Gastroesophageal sphincter (tissue), 4 donors: ENCODE measurements at regions not wholly inside any gene's neighbourhood (a gene's known extent, or its start where the extent isn't known, plus 50 kb on each side); places are given as distances from the start of the nearest gene placed in this dataset.

Experiments used
- ATAC-seq: fragments of 150-250 bp; one replicate; pipeline ENCODE4 v1.9.1; 2016; ENCODE audit warnings: mild to moderate bottlenecking, moderate library complexity
- H3K27ac ChIP-seq, 4 donors: fragments of 200-600 bp; sonication (generic) in 3 of 4; 1 replicate in 3 of 4; 2 replicates in 1 of 4; pipeline ENCODE4 v1.5.1; 2016 to 2019
- H3K27me3 ChIP-seq: fragments of 200-600 bp; sonication (generic); one replicate; pipeline ENCODE4 v1.5.1; 2019
- H3K36me3 ChIP-seq, 2 donors: fragments of 200-600 bp; sonication (generic); one replicate each; pipeline ENCODE4 v1.5.1; 2019; ENCODE audit warnings: control low read depth in 1 of 2
- H3K4me1 ChIP-seq, 3 donors: fragments of 200-600 bp; sonication (generic); 1 replicate in 2 of 3; 2 replicates in 1 of 3; pipeline ENCODE4 v1.5.1; 2016 to 2019; ENCODE audit warnings: control low read depth in 2 of 3
- H3K4me3 ChIP-seq, 2 donors: fragments of 200-600 bp; sonication (generic); one replicate each; pipeline ENCODE4 v1.5.1; 2019; ENCODE audit warnings: mild to moderate bottlenecking in 1 of 2, moderate library complexity in 1 of 2
- H3K9me3 ChIP-seq, 3 donors: fragments of 200-600 bp; sonication (generic); one replicate each; pipeline ENCODE4 v1.5.1; 2017 to 2019; ENCODE audit warnings: control low read depth in 2 of 3
- EP300 ChIP-seq: sonication (generic); formaldehyde crosslinking; IDR thresholded peaks from one replicate; pipeline ENCODE4 v1.6.1; 2017; ENCODE audit warnings: antibody characterized with exemption, mild to moderate bottlenecking
- POLR2A ChIP-seq, 2 donors: fragments of 450-650 bp; IDR thresholded peaks; one replicate each; pipeline ENCODE4 v1.6.1; 2017; ENCODE audit warnings: antibody characterized with exemption in 2 of 2, mild to moderate bottlenecking in 2 of 2, moderate library complexity in 1 of 2
- POLR2AphosphoS5 ChIP-seq: sonication (generic); formaldehyde crosslinking; IDR thresholded peaks from one replicate; pipeline ENCODE4 v1.6.1; 2017; ENCODE audit warnings: antibody characterized with exemption
- WGBS, 2 donors: methylation state at CpG; one replicate each; pipeline ENCODE4 v1.1.5; 2018; ENCODE audit warnings: low coverage in 1 of 2; 5-methylcytosine and 5-hydroxymethylcytosine counted together
- TF ChIP-seq, protein P1 (sequence below), 4 experiments: fragments of 200-600 bp in 2 of 4; fragments of 450-650 bp in 2 of 4; sonication (generic) in 1 of 4; IDR thresholded peaks; one replicate each; pipeline ENCODE4 v1.5.1; 2017 to 2019; ENCODE audit warnings: antibody characterized with exemption in 4 of 4, mild to moderate bottlenecking in 2 of 4, moderate library complexity in 2 of 4

DNA sequence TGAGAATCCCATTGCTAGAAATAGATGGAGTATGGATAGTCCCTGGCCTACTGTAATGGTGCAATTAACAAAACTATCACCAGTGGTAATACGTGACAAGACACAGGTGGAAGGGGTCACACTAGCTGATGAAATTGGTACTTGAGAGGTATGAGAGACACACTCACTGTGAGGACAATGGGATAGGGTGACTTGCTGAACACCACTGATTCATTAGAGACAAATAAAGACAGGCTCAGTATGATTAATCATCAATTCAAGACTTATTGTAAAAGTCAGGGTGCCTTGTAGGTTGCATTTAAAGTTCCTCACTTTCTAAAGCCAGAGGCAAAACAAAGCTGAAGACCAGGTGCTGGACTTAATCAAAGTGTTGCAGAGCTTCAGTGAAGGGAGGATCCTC is 361.6 kb upstream of the EMCN start:
- no peak overlapping the region for H3K27ac ChIP-seq
- peaks cover 0 to 2% (median 0%) of the 10 kb centered on the region in 3 donors for H3K9me3 ChIP-seq
- no peaks in the 10 kb centered on the region for H3K27me3 ChIP-seq
- no peaks in the 10 kb centered on the region for H3K36me3 ChIP-seq
- ATAC-seq = no peak
- H3K4me1 ChIP-seq = no peaks in the 10 kb centered on the region
- TF ChIP-seq EP300 (no peak), POLR2A (IDR thresholded peaks at IDR 0.05) (no peak), POLR2AphosphoS5 (no peak)
- TF ChIP-seq, protein P1, sequence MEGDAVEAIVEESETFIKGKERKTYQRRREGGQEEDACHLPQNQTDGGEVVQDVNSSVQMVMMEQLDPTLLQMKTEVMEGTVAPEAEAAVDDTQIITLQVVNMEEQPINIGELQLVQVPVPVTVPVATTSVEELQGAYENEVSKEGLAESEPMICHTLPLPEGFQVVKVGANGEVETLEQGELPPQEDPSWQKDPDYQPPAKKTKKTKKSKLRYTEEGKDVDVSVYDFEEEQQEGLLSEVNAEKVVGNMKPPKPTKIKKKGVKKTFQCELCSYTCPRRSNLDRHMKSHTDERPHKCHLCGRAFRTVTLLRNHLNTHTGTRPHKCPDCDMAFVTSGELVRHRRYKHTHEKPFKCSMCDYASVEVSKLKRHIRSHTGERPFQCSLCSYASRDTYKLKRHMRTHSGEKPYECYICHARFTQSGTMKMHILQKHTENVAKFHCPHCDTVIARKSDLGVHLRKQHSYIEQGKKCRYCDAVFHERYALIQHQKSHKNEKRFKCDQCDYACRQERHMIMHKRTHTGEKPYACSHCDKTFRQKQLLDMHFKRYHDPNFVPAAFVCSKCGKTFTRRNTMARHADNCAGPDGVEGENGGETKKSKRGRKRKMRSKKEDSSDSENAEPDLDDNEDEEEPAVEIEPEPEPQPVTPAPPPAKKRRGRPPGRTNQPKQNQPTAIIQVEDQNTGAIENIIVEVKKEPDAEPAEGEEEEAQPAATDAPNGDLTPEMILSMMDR (IDR thresholded peaks at IDR 0.05) = no peak
- 100% methylated on average over 1 of the region's 1 CpG; no CpG with 5 or more reads in 1 of the 2 donors for WGBS, 2 donors
- no peak overlapping the region for H3K4me3 ChIP-seq

DNA sequence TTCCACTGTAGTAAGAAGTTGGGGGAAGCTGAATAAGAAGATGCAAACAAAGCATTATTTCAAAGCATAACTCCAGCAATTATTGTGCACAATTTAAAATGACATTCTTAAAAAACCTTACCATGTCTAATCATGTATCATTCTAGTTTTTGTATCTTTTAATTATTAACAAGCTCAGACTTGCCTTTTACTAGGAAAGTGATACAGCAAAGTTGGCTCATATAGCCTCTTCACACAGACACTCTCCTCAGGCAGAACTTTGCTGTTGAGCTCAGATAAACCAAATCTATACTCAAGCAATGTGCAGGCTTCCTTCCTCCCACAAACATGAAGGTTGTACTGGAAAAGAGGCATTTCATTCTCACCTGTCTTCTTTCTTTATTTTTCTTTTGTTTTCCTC is 358.7 kb upstream of the EMCN start:
- H3K27ac ChIP-seq = no peak overlapping the region
- no peaks in the 10 kb centered on the region for H3K27me3 ChIP-seq
- no peaks in the 10 kb centered on the region for H3K9me3 ChIP-seq
- TF ChIP-seq EP300 = no peak
- TF ChIP-seq, protein P1 (IDR thresholded peaks at IDR 0.05) = no peak
- no peak for TF ChIP-seq POLR2A (IDR thresholded peaks at IDR 0.05)
- no peak for TF ChIP-seq POLR2AphosphoS5
- H3K36me3 ChIP-seq = no peaks in the 10 kb centered on the region
- ATAC-seq = no peak
- no peak overlapping the region for H3K4me3 ChIP-seq
- H3K4me1 ChIP-seq = no peaks in the 10 kb centered on the region

DNA sequence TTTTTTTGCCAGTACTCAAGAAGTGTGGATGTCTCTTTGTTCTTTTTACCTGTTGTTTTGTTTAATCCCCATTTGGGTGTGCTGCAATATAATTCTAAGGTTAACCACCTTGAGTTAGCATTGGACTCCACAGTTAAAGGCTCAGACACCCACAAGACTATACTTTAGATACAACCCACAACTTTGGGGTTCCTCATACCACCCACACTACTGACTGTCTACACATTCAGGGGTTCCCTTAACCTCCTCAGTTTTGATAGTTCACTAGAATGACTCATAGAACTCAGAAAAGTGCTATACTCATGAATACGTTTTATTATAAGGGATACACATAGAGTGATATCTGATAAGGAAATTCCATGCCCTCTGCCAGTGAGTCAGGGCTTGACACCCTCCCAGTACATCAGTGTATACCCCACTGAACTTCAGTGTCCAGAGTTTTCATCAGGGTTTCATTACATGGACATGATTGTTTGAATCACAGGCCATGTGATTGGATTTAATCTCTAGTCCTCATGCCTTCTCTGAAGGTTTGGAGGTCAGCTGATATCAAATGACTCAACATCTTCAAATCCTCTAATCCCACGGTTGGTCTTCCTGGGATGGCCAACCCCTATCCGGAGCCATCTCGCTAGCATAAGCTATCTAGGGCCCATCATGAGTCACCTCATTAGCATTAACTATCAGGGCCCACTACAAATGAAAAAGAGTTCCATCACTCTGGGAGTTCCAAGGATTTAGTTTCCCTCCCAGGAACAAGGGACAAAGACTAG is 357.7 kb upstream of the EMCN start:
- WGBS, 2 donors = 50 to 75% methylated on average over 1 to 4 of the region's 4 CpGs
- Histone ChIP-seq H3K4me1 (no peaks in the 10 kb centered on the region), H3K36me3 (no peaks in the 10 kb centered on the region), H3K27ac (no peak overlapping the region), H3K9me3 (no peaks in the 10 kb centered on the region), H3K4me3 (no peak overlapping the region), H3K27me3 (no peaks in the 10 kb centered on the region)
- no peak for TF ChIP-seq POLR2AphosphoS5
- TF ChIP-seq, protein P1 (IDR thresholded peaks at IDR 0.05) = no peak
- ATAC-seq = no peak

DNA sequence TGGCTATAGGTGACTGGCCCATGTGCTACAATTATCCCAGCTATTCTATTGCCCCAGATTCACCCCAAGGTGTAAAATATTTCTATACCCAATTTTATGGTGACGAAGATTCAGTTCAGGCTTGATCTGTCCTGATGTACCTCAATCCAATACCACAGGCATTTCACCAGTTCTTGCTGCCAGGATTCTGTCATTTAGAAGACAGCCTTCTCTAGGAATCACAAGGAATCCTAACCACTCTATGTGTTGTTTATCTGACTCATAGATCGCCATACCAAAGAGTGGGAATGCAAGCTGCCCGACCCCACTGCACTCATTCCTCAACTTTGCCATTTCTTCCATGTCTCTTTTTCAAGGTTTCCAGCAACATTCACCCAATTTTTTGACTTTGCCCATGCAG is 355.0 kb upstream of the EMCN start:
- no peak for ATAC-seq
- no peaks in the 10 kb centered on the region for H3K36me3 ChIP-seq
- H3K27me3 ChIP-seq = no peaks in the 10 kb centered on the region
- TF ChIP-seq POLR2A (IDR thresholded peaks at IDR 0.05) (no peak), EP300 (no peak), POLR2AphosphoS5 (no peak)
- TF ChIP-seq, protein P1 (IDR thresholded peaks at IDR 0.05) = no peak
- H3K27ac ChIP-seq = no peak overlapping the region
- H3K4me3 ChIP-seq = no peak overlapping the region
- H3K4me1 ChIP-seq = no peaks in the 10 kb centered on the region
- no peaks in the 10 kb centered on the region for H3K9me3 ChIP-seq
- 92 to 100% methylated on average over 1 to 3 of the region's 3 CpGs for WGBS, 2 donors

DNA sequence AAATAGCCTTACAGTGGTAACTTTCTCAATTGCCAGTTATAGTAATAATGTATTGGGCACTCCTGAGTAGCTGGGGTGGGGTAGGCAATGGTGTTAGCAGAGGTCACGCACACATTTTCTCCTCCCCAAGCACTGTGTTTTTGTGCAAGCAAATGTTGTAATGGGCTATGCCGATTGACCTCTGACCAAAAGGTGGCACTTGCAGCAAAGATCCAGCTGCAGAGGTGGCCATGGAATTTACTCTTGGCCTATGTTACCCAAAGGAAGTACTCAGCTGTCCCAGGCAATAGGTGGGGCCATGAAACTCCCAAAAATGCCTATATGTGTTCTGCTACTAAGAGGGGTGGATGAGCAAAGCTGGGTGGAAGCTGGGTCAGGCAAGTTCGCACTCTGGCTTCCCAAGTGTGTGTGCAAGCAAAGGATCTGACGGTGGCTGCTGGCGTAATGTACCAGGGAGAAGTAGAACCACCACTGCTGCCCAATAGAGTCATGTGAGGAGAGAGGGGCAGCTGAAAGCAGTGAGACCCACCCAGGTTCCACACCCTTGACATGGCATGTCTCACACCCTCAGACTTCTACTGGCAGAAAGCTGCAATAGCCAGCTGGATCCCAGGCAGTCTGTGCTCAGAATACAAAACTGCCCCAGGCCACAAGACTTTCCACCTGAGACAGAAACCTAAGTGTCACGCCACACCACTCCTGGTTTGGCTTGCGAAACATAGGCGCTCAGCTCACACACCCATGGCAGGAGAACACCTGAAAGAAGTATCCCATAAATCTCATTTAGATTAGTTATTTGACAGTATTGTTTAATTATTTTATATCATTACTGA is 353.3 kb upstream of the EMCN start:
- ATAC-seq = no peak
- TF ChIP-seq POLR2AphosphoS5 (no peak), POLR2A (IDR thresholded peaks at IDR 0.05) (no peak), EP300 (no peak)
- TF ChIP-seq, protein P1 (IDR thresholded peaks at IDR 0.05) = no peak
- H3K9me3 ChIP-seq = peaks cover 0 to 9% (median 0%) of the 10 kb centered on the region in 3 donors
- H3K4me1 ChIP-seq = no peaks in the 10 kb centered on the region
- H3K36me3 ChIP-seq = no peaks in the 10 kb centered on the region
- H3K4me3 ChIP-seq = no peak overlapping the region
- no peak overlapping the region for H3K27ac ChIP-seq
- WGBS, 2 donors = 95 to 99% methylated on average over 4 to 7 of the region's 8 CpGs
- no peaks in the 10 kb centered on the region for H3K27me3 ChIP-seq
